Caco-2 (cell line): ENCODE measurements at regions not wholly inside any gene's neighbourhood (a gene's known extent, or its start where the extent isn't known, plus 50 kb on each side); places are given as distances from the start of the nearest gene placed in this dataset.
A peak's percentile ranks its signal among the peaks of the same experiment; 100 is the strongest.

Experiments
- BruUV-seq: library from RNA; stranded (reverse); fragments of 400-500 nt; replicated peaks from 2 replicates; lab custom pipeline; 2021; lab: Mats Ljungman, UMichigan
- CTCF ChIA-PET: fragments of 300-600 bp; sonication (Branson Sonifier 250); formaldehyde crosslinking; loops from one replicate; lab custom pipeline; 2022; ENCODE audit warnings: antibody characterized with exemption; lab: Charles Lee
- POLR2A ChIA-PET: fragments of 300-600 bp; sonication (Branson Sonifier 250); formaldehyde crosslinking; loops from one replicate; lab custom pipeline; 2022; ENCODE audit warnings: antibody characterized with exemption; lab: Charles Lee
- DNase-seq, 2 experiments: peaks; one replicate each; pipeline versions ENCODE4 v3.0.0 to v3.0.0-alpha.2; 2020 to 2022
- H3K27me3 ChIP-seq: replicated peaks from 2 replicates; pipeline ENCODE4 v1.6.0; 2011; ENCODE audit warnings: low read length; ENCODE audit not compliant: control insufficient read depth, insufficient read depth
- H3K36me3 ChIP-seq: 2 replicates; pipeline ENCODE4 v1.5.1; 2011; ENCODE audit warnings: low read length; ENCODE audit not compliant: control insufficient read depth, insufficient read depth
- H3K4me1 ChIP-seq: fragments of 250-450 bp; sonication (Bioruptor Pico); 2 replicates; pipeline ENCODE4 v1.5.1; 2020; ENCODE audit warnings: mild to moderate bottlenecking
- H3K4me3 ChIP-seq: 2 replicates; pipeline ENCODE4 v1.5.1; 2011; ENCODE audit warnings: low read depth, mild to moderate bottlenecking, control low read depth, low read length
- H3K9me3 ChIP-seq: fragments of 250-450 bp; sonication (Bioruptor Pico); 2 replicates; pipeline ENCODE4 v1.5.1; 2020; ENCODE audit warnings: mild to moderate bottlenecking, moderate library complexity
- H3K27ac Mint-ChIP-seq: one replicate; pipeline ENCODE4 v1.8.0; 2022; ENCODE audit warnings: mixed read lengths; ENCODE audit not compliant: unreplicated experiment
- H3K27me3 Mint-ChIP-seq: one replicate; pipeline ENCODE4 v1.8.0; 2022; ENCODE audit warnings: mixed read lengths; ENCODE audit not compliant: insufficient read depth, unreplicated experiment
- H3K36me3 Mint-ChIP-seq: one replicate; pipeline ENCODE4 v1.8.0; 2022; ENCODE audit warnings: mild to moderate bottlenecking, mixed read lengths; ENCODE audit not compliant: insufficient read depth, unreplicated experiment
- H3K4me1 Mint-ChIP-seq: one replicate; pipeline ENCODE4 v1.8.0; 2022; ENCODE audit warnings: low read depth, mixed read lengths; ENCODE audit not compliant: unreplicated experiment
- H3K4me3 Mint-ChIP-seq: one replicate; pipeline ENCODE4 v1.8.0; 2022; ENCODE audit warnings: mild to moderate bottlenecking, moderate library complexity, mixed read lengths; ENCODE audit not compliant: unreplicated experiment
- H3K9me3 Mint-ChIP-seq: one replicate; pipeline ENCODE4 v1.8.0; 2022; ENCODE audit warnings: mixed read lengths; ENCODE audit not compliant: unreplicated experiment
- CTCF ChIP-seq, 2 experiments: fragments of 200-600 bp in 1 of 2; IDR thresholded peaks; 1 replicate in 1 of 2; 2 replicates in 1 of 2; pipeline versions ENCODE4 v1.5.1 to v1.8.0; 2011 to 2022; ENCODE audit warnings: antibody characterized with exemption in 1 of 2, control low read depth in 1 of 2, inconsistent platforms in 1 of 2, low read depth in 1 of 2, low read length in 1 of 2, mild to moderate bottlenecking in 1 of 2, moderate library complexity in 1 of 2; ENCODE audit not compliant: insufficient read depth in 1 of 2, severe bottlenecking in 1 of 2, unreplicated experiment in 1 of 2
- intact Hi-C: fragments of 100-400 bp; cut with micrococcal nuclease; formaldehyde crosslinking; loops from one replicate; pipeline ENCODE4 v1.10.0; 2022; ENCODE audit not compliant: unreplicated experiment

GRCh38 chr10:52387744-52388143 lies 73.7 kb downstream of the DKK1 start:
- no TSS peak for BruUV-seq
- Mint-ChIP-seq H3K27me3 (no peaks in the 10 kb centered on the region), H3K4me3 (no peak overlapping the region), H3K36me3 (peaks cover 4% of the 10 kb centered on the region), H3K9me3 (peaks cover 17% of the 10 kb centered on the region), H3K4me1 (peaks cover 23% of the 10 kb centered on the region), H3K27ac (no peak overlapping the region)
- no peak for TF ChIP-seq CTCF (IDR thresholded peaks at IDR 0.05; ENCODE audit: insufficient read depth in 1 of 2, low read depth in 1 of 2, low read length in 1 of 2, severe bottlenecking in 1 of 2, unreplicated experiment in 1 of 2)
- intact Hi-C loops, result no loop called here
- CTCF ChIA-PET, result no interaction called here
- POLR2A ChIA-PET, result no interaction called here
- Histone ChIP-seq H3K9me3 (no peaks in the 10 kb centered on the region), H3K36me3 (no peaks in the 10 kb centered on the region), H3K27me3 (no peaks in the 10 kb centered on the region), H3K4me3 (no peak overlapping the region), H3K4me1 (peaks cover 19% of the 10 kb centered on the region)
- no peak for DNase-seq

- Mint-ChIP-seq H3K4me3 (no peak overlapping the region), H3K9me3 (peaks cover 40% of the 10 kb centered on the region), H3K27ac (no peak overlapping the region), H3K4me1 (peaks cover 24% of the 10 kb centered on the region), H3K27me3 (no peaks in the 10 kb centered on the region), H3K36me3 (peaks cover 4% of the 10 kb centered on the region)
- H3K9me3 ChIP-seq, result no peaks in the 10 kb centered on the region
- no TSS peak for BruUV-seq
- DNase-seq, result no peak
- no peak for TF ChIP-seq CTCF (IDR thresholded peaks at IDR 0.05; ENCODE audit: insufficient read depth in 1 of 2, low read depth in 1 of 2, low read length in 1 of 2, severe bottlenecking in 1 of 2, unreplicated experiment in 1 of 2)
- peaks cover 22% of the 10 kb centered on the region for H3K4me1 ChIP-seq
- H3K4me3 ChIP-seq, result no peak overlapping the region
- CTCF ChIA-PET, result no interaction called here
- intact Hi-C loops, result no loop called here
- POLR2A ChIA-PET, result no interaction called here
- no peaks in the 10 kb centered on the region for H3K27me3 ChIP-seq
- no peaks in the 10 kb centered on the region for H3K36me3 ChIP-seq
These were observed 76.3 kb downstream of the DKK1 start for GRCh38 chr10:52390388-52390787.

- H3K27me3 Mint-ChIP-seq, result no peaks in the 10 kb centered on the region
- Histone ChIP-seq H3K4me3 (no peak overlapping the region), H3K9me3 (no peaks in the 10 kb centered on the region), H3K36me3 (no peaks in the 10 kb centered on the region), H3K4me1 (peaks cover 22% of the 10 kb centered on the region), H3K27me3 (no peaks in the 10 kb centered on the region)
- ChIA-PET CTCF (no interaction called here), POLR2A (no interaction called here)
- peak overlapping the region; percentile 18 for H3K27ac Mint-ChIP-seq
- no peaks in the 10 kb centered on the region for H3K36me3 Mint-ChIP-seq
- no TSS peak for BruUV-seq
- H3K9me3 Mint-ChIP-seq, result peaks cover 40% of the 10 kb centered on the region
- H3K4me3 Mint-ChIP-seq, result no peak overlapping the region
- no peak for TF ChIP-seq CTCF (IDR thresholded peaks at IDR 0.05; ENCODE audit: insufficient read depth in 1 of 2, low read depth in 1 of 2, low read length in 1 of 2, severe bottlenecking in 1 of 2, unreplicated experiment in 1 of 2)
- intact Hi-C loops, result no loop called here
- DNase-seq, result no peak
- H3K4me1 Mint-ChIP-seq, result peaks cover 34% of the 10 kb centered on the region
These were observed 78.0 kb downstream of the DKK1 start for GRCh38 chr10:52391927-52392602.
